Astrocyte of the spinal cord (primary cell): ENCODE measurements at regions not wholly inside any gene's neighbourhood (a gene's known extent, or its start where the extent isn't known, plus 50 kb on each side); places are given as distances from the start of the nearest gene placed in this dataset.

Experiments used
- DNase-seq: peaks from one replicate; pipeline ENCODE4 v3.0.0; 2011; ENCODE audit warnings: low read depth, low spot score
- H3K4me3 ChIP-seq: 2 replicates; pipeline ENCODE4 v1.5.1; 2011; ENCODE audit warnings: low read depth, mild to moderate bottlenecking, low read length, moderate library complexity
- CTCF ChIP-seq: IDR thresholded peaks from 2 replicates; pipeline ENCODE4 v1.5.1; 2012; ENCODE audit warnings: low read depth, mild to moderate bottlenecking, low read length, inconsistent platforms
- in situ Hi-C: cut with HindIII; loops from 2 replicates; pipeline ENCODE4 v1.10.0; 2017; ENCODE audit warnings: low sequenced_read_pairs

DNA sequence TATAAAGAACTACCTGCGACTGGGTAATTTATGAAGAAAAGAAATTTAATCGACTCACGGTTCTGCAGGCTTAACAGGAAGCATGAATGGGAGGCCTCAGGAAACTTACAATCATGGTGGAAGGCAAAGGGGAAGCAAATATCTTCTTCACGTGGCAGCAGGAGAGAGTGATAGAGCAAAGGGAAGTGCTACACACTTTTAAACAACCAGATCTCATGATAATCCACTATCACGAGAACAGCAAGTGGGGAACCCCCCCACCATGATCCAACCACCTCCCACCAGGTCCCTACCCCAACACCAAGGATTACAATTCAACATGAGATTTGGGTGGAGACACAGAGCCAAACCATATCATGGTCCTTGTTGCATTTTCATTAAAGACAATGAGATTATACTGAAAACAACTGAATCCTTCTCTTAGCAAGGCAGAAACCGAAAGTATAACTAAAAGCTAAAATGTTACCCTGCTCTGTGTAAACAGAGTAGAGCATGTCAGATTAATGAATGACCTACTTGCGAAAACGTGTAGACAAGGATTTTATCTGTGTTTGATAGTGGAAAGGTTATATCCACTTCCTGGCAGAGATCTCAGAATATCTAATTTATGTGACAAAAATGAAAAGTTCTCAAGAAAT is 60.1 kb upstream of the RBBP8 start:
- no peak overlapping the region for H3K4me3 ChIP-seq
- in situ Hi-C loops, result no loop called here
- no peak for TF ChIP-seq CTCF
- no peak for DNase-seq

DNA sequence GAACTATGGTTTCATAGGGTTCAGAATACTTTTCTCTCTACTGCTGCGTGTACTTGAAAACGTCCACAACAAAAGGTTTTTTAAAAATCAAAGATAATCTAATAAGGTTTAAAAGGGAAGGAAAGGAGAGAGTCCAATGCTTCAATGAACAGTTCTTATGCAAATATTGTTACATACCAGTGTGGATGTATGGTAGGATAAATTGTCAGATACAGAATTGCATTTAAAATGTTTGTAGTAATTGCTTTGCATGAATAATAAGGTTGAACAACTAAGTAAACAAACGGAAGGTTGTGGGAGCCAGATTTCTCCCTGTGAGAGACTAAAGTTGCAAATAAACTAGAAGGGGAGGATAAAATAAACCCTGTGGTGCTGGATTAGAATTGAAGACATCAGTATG is 53.8 kb upstream of the RBBP8 start:
- DNase-seq, result no peak
- TF ChIP-seq CTCF, result no peak
- no peak overlapping the region for H3K4me3 ChIP-seq
- in situ Hi-C loops, result no loop called here

DNA sequence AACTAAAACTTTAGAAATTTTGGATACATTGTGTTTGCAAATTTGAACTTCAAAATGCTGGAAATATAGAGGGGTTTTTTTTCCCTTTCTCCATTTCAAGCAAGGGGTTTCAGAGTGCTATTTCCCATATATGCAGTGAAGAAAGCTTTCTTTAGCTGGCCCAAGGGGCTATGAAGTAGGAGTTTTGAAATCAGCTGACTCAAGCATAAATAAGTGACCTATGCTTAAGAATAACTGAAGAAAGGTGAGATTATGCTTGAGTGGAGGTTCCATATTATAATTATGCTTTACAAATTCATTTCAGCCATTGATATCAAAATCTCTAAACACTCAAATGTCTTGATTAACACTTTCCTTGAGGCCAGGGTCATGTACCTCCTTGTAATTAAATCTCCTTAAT is 51.0 kb upstream of the RBBP8 start:
- TF ChIP-seq CTCF, result no peak
- in situ Hi-C loops, result no loop called here
- DNase-seq, result no peak
- no peak overlapping the region for H3K4me3 ChIP-seq

DNA sequence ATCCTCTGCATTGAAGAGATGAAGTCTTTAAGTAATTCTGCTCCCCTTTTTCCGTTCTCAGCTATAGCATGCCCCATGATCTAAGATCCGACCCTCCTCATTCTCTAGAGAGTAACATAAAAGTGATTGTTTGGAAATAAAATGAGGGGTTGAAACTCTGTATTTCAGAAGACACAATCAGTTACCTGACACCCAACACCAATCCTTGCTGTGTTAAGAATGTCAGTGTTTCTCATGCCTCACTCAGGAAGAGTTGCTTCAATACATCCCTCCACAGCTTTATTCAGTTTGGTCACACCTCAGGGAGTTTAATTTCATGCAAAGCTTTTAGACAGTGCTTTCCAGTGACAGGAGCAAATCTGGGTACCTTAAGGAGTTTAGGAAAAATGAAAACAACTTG is 49.9 kb upstream of the RBBP8 start:
- no peak overlapping the region for H3K4me3 ChIP-seq
- in situ Hi-C loops, result no loop called here
- no peak for DNase-seq
- no peak for TF ChIP-seq CTCF
